Embryonic facial prominence (tissue), 1 donor: ENCODE measurements at regions not wholly inside any gene's neighbourhood (a gene's known extent, or its start where the extent isn't known, plus 50 kb on each side); places are given as distances from the start of the nearest gene placed in this dataset.
"Not testable (repeated sequence)": the region's sequence is repeated elsewhere in the genome, so short reads cannot be mapped to it uniquely, and the experiment has no call there.

ENCODE experiments used
- DNase-seq: peaks from one replicate; pipeline ENCODE4 v3.0.0-alpha.2; 2016; ENCODE audit errors: extremely low spot score

DNA sequence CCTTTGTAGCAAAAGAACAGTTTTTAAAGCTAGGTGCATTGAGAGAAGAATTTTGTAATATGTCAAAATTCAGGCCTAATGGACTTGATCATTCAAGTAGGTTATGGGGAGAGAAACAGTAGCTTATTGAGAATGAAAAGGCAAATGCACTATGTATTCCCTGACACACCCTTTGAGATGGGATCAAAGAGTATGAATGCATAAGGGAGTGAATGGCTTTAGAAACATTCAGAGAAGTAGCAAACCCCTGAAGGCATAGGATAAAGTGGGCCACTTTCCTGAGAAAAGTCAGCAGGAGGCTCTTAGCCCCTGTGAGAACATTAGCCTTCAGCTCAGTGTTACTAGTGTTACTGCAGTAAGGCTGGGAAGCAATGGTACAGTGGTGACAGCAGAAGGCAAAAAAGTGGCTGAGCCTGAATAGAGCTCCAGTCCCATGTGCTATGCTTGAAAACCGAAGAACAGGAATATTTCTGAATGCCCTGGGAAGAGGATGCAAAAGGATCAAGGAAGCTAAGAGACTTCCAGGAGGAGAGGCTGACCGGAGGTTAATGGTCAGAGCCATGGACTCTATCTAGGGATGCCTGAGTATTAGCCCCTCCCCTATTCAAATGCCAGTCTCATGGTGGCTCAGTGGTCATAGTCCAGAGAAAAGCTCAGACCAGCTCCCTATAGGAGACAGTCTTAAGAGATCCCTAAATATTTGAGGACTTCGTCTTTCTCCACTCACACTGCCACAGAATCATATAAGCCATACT lies 218.2 kb upstream of the SGO1 start:
- DNase-seq, result no peak

DNA sequence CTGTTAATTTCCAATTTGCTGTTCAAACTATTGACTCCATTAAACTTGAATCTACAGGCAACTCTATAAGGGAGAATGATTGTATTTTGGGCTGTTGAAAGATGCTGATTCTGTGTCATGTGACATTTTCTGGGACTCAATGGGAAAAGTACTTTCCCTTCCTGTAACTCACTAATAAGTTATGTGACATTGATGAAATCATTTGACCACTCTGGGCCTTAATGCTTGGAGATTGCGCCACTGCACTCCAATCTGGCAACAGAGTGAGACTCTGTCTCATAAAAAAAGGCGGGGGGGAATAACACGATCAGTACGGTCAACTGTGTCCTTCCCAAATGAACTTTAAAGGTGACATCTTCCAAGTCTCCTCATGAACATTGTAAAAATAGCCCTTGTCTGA lies 215.2 kb upstream of the SGO1 start:
- no peak for DNase-seq

DNA sequence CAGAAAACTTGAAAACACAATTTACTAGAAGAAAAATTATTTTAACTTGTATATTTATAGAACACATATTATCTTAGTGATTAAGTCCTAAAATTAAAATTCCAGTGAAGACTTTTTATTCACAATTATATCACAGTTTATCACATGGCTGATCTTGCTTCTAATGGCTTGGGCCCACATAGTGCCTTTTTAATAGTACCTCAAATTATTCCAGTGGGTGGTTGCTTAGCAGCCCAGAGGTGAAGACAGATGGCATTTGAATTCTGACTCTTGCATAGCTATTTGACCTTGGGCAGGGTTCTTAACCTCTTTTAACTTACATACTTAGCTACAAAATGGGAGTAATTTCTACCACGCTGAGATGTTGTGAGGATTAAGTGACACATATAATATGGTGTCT lies 214.7 kb upstream of the SGO1 start:
- DNase-seq, result no peak

DNA sequence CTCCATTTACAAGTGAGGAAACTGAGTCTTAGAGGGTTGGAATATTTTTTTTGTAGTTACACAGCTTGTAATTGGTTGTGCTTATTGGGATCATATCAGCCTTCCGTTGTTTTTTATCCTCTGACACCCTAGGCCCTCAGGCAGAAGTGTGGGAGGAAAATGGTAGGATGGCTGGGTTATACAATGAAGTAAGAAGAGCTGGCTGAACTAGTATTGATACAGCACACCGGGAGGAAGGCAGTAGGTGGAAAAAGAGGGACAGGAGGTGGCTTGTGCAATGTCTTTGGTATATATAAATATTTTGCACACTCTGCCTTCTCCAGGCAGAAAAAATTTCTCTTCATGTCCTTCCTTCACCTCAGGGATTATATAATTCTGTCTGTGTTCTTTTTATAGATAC lies 214.3 kb upstream of the SGO1 start:
- no peak for DNase-seq

DNA sequence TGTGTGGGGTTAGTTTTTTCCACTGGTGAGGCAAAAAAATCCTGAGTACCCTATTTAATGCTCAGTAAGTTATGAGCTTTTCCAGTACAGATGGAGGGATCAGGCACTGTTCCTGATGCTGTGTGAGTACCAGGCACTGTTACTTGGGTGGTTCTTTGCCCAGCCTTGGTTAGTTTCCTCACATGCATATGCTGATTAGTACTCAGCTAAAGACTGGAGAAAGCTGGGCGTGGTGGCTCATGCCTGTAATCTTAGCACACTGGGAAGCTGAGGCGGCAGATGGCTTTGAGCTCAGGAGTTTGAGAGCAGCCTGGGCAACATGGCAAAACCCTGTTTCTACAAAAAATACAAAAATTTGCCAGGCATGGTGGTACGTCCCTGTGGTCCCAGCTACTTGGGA lies 210.3 kb upstream of the SGO1 start:
- DNase-seq, result no peak

DNA sequence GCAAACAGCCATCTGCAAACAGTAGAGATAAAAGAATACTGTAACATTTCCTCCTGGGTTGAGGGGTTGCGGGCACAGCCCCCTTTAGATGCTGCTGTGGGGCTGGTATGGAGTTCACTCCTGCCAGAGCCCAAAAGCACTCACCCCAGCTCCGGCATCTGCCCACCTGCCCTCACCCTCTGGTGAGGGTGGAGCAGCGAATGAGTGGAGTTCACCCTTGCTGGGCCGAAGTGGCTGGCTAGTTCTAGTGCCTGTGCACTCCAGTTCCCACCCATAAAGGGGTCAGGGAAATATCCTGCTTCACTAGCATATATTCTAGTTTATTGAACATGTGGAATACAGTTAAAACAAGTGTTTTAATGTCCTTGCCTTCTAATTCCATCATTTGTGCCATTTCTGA lies 209.7 kb upstream of the SGO1 start:
- no peak for DNase-seq

DNA sequence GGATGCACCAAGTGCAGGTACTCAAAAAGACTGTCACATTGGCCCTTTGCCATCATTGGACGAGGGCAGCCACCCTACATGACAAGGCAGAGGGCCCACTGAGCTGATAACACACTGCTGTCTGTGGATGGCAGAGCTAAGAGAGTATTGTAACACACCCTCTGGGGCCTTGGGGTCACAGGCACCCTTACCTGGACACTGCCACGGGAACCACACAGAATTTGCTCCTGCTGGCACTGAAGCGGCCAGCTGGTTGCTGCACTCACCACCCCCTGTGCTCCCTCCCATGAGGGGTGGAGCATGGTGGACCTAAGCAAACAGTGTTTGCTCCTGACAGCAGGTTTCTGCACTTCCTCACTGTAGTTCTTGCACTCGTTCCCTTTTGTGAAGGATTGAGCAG lies 208.2 kb upstream of the SGO1 start:
- no peak for DNase-seq

DNA sequence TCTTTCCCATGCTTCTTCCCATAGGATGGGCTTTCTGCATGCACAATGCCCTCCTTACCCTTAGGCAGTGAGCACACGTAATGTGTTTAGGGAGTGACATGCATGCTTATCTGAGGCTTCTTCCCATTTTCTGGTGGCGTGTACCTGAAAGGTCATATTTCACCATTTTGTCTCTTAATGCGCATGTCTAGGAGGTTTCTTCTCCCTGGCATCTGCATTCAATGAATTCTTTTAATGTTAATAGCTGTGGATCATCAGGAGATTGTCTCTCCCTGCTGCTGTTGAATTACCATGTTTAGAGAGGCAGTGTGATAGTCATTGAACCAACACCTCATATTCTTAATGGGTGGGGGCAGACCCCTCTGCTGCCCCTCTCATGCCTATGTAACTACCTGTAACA lies 205.6 kb upstream of the SGO1 start:
- no peak for DNase-seq

DNA sequence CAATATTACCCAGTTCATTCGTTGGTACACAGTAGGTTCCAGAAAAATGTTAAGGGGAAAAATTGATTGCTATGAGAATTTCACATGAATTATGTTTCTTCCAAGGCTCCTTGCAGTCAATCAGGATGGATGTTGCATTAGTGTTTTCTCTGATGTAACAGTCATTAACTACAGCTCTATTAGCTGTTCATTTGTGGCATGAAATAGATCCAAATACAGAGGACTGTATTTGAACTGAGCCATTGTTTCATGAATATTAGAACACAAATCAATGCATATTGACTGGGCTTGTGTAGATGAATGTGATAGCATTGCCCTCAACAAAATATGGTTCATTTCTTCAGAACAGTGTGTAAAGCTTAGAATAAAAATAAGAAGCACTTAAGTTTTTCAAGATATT lies 203.0 kb upstream of the SGO1 start:
- DNase-seq, result no peak

DNA sequence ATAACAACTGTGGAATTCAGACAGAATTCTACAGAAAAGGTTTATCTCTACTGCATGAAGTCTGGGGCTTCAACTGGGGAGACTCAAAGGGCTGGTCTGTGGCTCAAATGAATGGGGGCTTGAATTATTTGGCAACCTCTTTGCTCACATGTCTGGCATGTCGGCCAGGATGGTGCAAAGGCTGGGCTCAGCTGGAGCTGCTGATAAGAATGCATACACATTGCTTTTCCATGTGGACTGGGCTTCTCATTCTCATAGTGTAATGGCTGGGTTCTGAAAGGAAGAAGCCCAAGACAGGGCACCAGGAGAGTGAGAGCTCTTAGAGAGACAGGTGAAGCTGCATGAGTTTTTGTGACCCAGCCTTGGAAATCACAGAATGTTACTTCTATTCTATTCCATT lies 194.3 kb upstream of the SGO1 start:
- DNase-seq, result no peak

DNA sequence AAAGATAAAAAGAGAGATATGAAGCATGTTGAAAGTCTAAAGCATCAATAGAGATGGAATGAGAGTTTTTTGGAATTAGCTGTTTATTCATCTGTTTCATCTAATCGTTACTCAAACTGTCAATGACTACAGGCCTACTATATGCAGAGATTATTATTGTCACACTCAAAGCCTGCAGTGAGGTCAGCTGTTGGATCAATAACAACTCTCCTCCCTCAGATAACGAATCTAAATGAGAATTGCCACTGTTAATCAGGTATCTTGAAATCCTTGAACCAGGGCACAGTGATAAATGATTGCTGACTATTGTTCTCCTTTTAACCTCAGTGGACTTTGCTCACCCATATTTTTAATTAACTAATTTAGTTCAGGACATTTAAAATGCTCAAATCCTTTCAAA lies 192.3 kb upstream of the SGO1 start:
- no peak for DNase-seq

DNA sequence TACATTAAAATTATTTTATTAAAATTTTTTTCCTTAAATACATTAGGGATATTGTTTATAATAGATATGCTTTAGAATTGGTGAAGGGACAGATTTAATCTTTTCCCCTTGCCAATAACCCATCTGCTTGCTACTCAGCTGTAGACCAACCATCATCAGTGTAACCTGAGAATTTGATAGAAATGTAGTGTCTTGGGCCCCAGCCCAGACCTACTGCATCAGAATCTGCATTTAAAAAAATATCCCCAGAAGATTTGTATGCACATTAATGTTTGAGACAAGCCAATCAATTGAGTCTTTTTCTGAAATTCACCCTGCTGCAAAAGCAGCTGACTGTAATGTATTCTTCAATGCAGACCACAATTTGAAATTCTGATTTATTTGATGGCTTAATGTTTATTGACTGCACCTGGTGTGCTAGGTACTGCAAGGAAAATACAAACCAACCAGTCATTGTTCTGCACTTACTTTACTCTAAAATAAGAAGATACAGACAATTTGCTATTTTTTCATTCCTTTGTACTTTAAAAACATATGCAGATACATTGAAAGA lies 190.7 kb upstream of the SGO1 start:
- DNase-seq, result no peak

DNA sequence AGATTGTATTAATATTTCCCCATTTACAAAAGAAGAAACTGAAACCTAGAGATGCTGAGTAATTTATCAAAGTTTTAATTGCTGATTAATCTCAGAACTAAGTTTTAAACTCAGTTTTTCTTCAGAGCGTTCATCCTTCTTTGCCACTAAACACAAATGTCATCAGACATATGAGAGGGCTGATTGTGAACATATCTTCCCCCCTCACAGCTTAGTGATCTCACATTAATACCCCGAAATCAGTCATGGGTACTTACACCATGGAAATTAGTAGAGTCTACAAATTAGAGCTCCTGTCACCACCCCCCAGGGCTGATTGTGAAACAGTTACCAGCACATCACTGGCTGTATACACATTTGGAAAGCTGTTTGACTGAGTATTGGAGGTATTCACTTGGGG lies 189.3 kb upstream of the SGO1 start:
- DNase-seq, result no peak

DNA sequence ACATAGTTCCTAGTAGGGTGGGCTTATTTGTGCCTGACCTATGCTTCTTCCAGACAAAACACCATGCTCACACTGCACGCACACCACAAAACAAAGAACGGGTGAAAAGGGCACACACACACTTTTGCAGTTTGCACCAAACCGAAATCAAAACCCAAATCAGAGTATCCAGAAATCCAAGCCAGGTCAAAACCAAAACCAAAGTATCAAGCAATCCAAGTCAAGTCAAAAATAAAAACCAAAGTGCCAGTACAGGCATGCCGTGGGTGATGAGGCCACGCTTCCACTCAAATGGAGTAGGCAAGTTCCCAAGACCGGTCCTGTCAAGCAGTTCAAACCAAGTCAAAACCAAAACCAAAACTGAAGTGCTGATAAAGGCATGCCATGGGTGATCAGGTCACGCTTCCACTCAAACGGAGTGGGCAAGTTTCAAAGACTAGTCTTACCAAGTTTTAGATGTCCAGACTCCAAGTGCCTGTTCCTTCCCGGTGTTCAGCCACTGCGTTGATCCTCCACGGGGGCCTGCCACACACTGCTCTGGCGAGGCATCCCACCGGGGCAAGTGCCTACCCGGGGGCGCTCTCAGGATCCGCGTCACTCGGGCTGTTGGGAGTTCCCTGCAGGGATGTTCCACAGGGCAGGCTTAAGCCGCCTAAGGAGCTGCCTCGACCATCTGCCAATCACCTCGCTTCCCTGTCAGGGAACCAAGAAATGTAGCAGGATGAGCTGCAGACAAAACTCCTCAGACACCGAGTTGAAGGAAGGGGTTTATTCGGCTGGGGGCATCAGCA lies 184.5 kb upstream of the SGO1 start:
- DNase-seq, result not testable (repeated sequence)

DNA sequence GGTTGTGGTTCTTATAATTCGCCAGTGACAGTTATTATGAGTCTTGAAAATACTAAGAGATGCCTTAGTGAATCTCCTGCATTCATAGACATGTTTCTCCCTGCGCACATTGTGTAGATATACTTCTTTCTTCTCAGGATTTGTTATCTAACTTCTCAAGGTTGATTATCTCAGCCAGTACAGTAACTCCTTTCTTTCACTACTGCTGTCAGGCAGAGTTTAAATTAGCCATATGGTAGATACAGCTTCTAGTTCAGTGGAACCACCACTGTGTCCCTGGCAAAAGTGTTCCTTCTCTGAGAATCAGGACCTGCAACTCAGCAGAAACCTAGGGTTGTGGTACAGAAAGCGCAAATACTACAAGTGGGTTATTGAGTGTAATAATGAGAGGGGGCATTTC lies 175.0 kb upstream of the SGO1 start:
- DNase-seq, result no peak

DNA sequence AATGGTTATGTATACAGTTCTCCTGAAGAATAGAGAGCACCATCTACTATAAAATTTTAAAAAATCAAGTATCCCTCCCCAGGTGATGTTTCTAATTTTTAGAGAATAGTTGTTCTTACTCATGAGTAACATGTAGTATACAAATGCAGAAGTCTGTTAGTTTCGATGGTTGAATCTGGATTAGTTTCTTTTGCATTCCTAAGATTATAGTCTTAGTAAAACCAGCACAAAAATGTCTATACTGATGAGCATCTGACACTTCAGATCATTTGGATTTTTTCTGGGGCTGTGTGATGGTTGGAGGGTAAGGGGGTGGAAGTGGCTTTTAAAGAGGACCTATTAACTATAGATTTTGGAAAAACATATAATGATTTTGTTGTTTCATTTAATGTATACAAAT lies 167.3 kb upstream of the SGO1 start:
- DNase-seq, result no peak

DNA sequence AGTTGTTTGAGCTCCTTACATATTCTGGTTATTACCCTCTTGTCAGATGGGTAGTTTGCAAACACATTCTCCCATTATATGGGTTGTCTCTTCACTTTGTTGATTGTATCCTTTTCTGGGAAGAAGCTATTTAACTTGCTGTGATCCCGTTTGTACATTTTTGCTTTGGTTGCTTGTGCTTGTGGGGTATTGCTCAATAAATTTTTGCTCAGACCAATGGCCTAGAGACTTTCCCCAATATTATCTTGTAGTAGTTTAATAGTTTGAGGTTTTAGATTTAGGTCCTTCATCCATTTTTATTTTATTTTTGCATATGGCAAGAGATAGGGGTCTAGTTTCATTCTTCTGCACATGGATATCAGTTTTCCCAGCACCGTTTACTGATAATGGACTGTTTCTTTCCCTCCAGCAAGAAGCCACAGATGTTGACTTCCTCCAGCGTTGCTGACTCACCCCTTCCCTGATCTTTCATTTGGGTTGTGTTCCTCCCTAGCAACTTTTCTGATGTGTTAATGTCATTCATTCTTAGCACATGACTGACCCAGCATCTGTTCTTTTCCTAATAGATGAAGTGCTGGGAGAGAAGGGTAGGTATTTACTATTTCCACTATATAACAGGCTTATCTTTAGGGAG lies 166.7 kb upstream of the SGO1 start:
- no peak for DNase-seq

DNA sequence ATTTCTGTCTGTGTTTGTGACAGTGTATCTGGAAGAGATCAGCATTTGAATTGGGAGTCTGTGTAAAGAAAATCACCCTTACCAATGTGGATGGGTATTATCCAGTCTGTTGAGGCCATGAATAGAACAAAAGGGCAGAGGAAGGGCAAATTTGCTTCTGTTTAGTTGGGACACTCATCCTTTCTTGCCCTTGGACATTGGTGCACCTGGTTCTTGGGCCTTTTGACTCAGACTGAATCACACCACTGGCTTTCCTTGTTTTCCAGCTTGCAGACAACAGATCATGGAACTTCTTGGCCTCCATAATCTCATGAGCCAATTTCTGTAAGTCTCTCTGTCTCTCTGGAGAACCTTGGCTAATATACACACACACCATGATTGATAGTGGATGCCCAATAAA lies 164.4 kb upstream of the SGO1 start:
- no peak for DNase-seq

DNA sequence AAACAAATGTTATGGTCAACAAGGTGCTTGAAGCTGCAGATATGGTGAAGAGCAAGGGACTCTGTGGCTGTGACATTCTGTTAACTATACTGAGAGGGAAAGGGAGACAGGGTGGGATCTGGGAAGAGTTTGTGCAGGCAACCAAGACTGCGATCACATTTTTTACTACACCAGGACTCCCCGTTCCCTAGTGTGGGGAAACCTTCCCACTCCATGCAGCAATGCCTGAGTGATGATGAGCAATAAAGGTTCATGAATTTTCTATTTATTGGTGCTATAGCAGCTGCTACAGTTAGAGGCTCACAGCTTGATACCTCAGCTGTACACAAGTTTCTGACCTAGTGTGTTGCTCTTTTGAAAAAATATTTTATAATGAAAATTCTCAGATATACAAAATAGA lies 160.9 kb upstream of the SGO1 start:
- DNase-seq, result no peak

DNA sequence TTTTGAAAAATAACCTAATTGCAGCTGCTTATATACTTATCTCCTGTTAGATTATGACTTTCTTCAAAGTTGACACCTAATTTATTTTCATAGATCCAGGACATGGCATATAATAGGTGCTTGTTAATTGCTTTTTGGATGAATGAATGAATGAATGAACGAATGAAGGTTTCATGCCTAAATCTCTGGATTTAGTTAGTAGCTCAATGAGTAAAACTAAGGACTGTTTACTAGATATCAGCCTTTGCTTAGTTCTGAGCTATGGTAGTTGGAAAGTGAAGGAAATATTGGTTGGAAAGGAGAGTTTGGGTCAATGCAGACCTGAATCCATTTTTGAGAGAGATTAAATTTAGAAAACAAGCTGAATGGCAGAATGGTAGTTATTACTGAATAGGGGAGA lies 160.4 kb upstream of the SGO1 start:
- no peak for DNase-seq

DNA sequence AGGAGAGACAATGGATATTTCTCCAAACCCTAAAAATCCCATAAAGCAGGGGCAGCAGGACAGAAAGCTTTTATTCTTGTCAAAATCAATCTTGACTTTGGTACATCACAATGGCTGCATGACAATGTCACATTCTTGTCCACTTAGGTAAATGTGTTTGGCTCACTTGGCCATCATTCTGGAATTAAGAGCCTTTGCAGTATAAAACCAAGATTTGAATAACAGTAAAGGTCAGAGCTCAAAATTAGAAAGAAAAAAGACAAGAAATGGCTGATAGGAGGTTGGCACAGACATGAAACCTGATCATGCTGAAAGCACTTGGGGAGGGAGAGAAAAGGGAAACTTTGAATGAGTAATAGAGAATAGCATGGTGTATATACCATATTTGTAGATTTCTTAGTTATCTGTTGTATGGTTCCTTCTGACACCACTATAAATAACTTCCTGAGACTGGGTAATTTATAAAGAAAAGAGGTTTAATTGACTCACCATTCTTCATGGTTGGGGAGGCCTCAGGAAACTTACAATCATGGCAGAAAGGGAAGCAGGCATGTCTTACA lies 158.5 kb upstream of the SGO1 start:
- no peak for DNase-seq

DNA sequence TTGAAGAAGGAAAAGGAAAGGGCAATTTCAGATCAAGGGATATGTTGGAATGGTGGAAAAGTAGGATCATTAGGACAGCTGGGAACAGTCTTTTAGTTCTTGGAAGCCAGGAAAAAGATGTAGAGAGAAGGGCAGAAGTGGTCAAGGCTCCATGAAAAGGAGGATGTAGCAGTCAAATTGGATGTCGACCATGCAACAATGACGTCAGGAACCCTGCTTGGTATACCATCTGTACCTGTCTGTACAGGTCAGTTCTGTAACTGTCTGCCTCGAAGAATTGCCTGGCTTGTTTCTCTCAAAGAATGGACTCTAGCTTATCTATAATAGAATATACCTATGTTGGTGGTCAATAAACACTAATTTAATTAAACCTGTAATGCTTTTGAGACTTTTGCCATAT lies 157.8 kb upstream of the SGO1 start:
- no peak for DNase-seq
